Gastroesophageal sphincter (tissue), 4 donors: ENCODE measurements at regions not wholly inside any gene's neighbourhood (a gene's known extent, or its start where the extent isn't known, plus 50 kb on each side); places are given as distances from the start of the nearest gene placed in this dataset.

Experiments
- ATAC-seq: fragments of 150-250 bp; one replicate; pipeline ENCODE4 v1.9.1; 2016; ENCODE audit warnings: mild to moderate bottlenecking, moderate library complexity
- H3K27ac ChIP-seq, 4 donors: fragments of 200-600 bp; sonication (generic) in 3 of 4; 1 replicate in 3 of 4; 2 replicates in 1 of 4; pipeline ENCODE4 v1.5.1; 2016 to 2019
- H3K27me3 ChIP-seq: fragments of 200-600 bp; sonication (generic); one replicate; pipeline ENCODE4 v1.5.1; 2019
- H3K36me3 ChIP-seq, 2 donors: fragments of 200-600 bp; sonication (generic); one replicate each; pipeline ENCODE4 v1.5.1; 2019; ENCODE audit warnings: control low read depth in 1 of 2
- H3K4me1 ChIP-seq, 3 donors: fragments of 200-600 bp; sonication (generic); 1 replicate in 2 of 3; 2 replicates in 1 of 3; pipeline ENCODE4 v1.5.1; 2016 to 2019; ENCODE audit warnings: control low read depth in 2 of 3
- H3K4me3 ChIP-seq, 2 donors: fragments of 200-600 bp; sonication (generic); one replicate each; pipeline ENCODE4 v1.5.1; 2019; ENCODE audit warnings: mild to moderate bottlenecking in 1 of 2, moderate library complexity in 1 of 2
- H3K9me3 ChIP-seq, 3 donors: fragments of 200-600 bp; sonication (generic); one replicate each; pipeline ENCODE4 v1.5.1; 2017 to 2019; ENCODE audit warnings: control low read depth in 2 of 3
- EP300 ChIP-seq: sonication (generic); formaldehyde crosslinking; IDR thresholded peaks from one replicate; pipeline ENCODE4 v1.6.1; 2017; ENCODE audit warnings: antibody characterized with exemption, mild to moderate bottlenecking
- POLR2A ChIP-seq, 2 donors: fragments of 450-650 bp; IDR thresholded peaks; one replicate each; pipeline ENCODE4 v1.6.1; 2017; ENCODE audit warnings: antibody characterized with exemption in 2 of 2, mild to moderate bottlenecking in 2 of 2, moderate library complexity in 1 of 2
- POLR2AphosphoS5 ChIP-seq: sonication (generic); formaldehyde crosslinking; IDR thresholded peaks from one replicate; pipeline ENCODE4 v1.6.1; 2017; ENCODE audit warnings: antibody characterized with exemption
- WGBS, 2 donors: methylation state at CpG; one replicate each; pipeline ENCODE4 v1.1.5; 2018; ENCODE audit warnings: low coverage in 1 of 2; 5-methylcytosine and 5-hydroxymethylcytosine counted together
- TF ChIP-seq, protein P1 (sequence below), 4 experiments: fragments of 200-600 bp in 2 of 4; fragments of 450-650 bp in 2 of 4; sonication (generic) in 1 of 4; IDR thresholded peaks; one replicate each; pipeline ENCODE4 v1.5.1; 2017 to 2019; ENCODE audit warnings: antibody characterized with exemption in 4 of 4, mild to moderate bottlenecking in 2 of 4, moderate library complexity in 2 of 4

GRCh38 chr9:7265181-7265580 is 507.4 kb downstream of the KDM4C start:
- Histone ChIP-seq H3K4me1 (no peaks in the 10 kb centered on the region), H3K27ac (no peak overlapping the region), H3K27me3 (no peaks in the 10 kb centered on the region), H3K9me3 (no peaks in the 10 kb centered on the region), H3K36me3 (no peaks in the 10 kb centered on the region), H3K4me3 (no peak overlapping the region)
- no peak for ATAC-seq
- TF ChIP-seq POLR2A (IDR thresholded peaks at IDR 0.05): no peak
- TF ChIP-seq EP300: no peak
- TF ChIP-seq, protein P1, sequence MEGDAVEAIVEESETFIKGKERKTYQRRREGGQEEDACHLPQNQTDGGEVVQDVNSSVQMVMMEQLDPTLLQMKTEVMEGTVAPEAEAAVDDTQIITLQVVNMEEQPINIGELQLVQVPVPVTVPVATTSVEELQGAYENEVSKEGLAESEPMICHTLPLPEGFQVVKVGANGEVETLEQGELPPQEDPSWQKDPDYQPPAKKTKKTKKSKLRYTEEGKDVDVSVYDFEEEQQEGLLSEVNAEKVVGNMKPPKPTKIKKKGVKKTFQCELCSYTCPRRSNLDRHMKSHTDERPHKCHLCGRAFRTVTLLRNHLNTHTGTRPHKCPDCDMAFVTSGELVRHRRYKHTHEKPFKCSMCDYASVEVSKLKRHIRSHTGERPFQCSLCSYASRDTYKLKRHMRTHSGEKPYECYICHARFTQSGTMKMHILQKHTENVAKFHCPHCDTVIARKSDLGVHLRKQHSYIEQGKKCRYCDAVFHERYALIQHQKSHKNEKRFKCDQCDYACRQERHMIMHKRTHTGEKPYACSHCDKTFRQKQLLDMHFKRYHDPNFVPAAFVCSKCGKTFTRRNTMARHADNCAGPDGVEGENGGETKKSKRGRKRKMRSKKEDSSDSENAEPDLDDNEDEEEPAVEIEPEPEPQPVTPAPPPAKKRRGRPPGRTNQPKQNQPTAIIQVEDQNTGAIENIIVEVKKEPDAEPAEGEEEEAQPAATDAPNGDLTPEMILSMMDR (IDR thresholded peaks at IDR 0.05): no peak
- no peak for TF ChIP-seq POLR2AphosphoS5

- no peaks in the 10 kb centered on the region for H3K36me3 ChIP-seq
- no peak overlapping the region for H3K27ac ChIP-seq
- WGBS, 2 donors: 54 to 79% methylated on average over 4 to 6 of the region's 6 CpGs
- no peaks in the 10 kb centered on the region for H3K27me3 ChIP-seq
- no peaks in the 10 kb centered on the region for H3K4me1 ChIP-seq
- ATAC-seq: no peak
- H3K4me3 ChIP-seq: no peak overlapping the region
- TF ChIP-seq EP300 (no peak), POLR2A (IDR thresholded peaks at IDR 0.05) (no peak), POLR2AphosphoS5 (no peak)
- TF ChIP-seq, protein P1 (IDR thresholded peaks at IDR 0.05): no peak
- no peaks in the 10 kb centered on the region for H3K9me3 ChIP-seq
These were observed 501.9 kb downstream of the KDM4C start for GRCh38 chr9:7259544-7260241.

GRCh38 chr9:7258688-7259396 is 501.1 kb downstream of the KDM4C start:
- H3K36me3 ChIP-seq: no peaks in the 10 kb centered on the region
- H3K4me3 ChIP-seq: no peak overlapping the region
- no peaks in the 10 kb centered on the region for H3K9me3 ChIP-seq
- no peaks in the 10 kb centered on the region for H3K4me1 ChIP-seq
- H3K27ac ChIP-seq: no peak overlapping the region
- 50 to 85% methylated on average over 2 to 3 of the region's 3 CpGs for WGBS, 2 donors
- ATAC-seq: no peak
- TF ChIP-seq POLR2A (IDR thresholded peaks at IDR 0.05): no peak
- no peak for TF ChIP-seq EP300
- TF ChIP-seq, protein P1 (IDR thresholded peaks at IDR 0.05): no peak
- no peak for TF ChIP-seq POLR2AphosphoS5
- no peaks in the 10 kb centered on the region for H3K27me3 ChIP-seq

GRCh38 chr9:7246917-7247522 is 489.2 kb downstream of the KDM4C start:
- TF ChIP-seq EP300: no peak
- TF ChIP-seq POLR2AphosphoS5: no peak
- TF ChIP-seq POLR2A (IDR thresholded peaks at IDR 0.05): no peak
- TF ChIP-seq, protein P1 (IDR thresholded peaks at IDR 0.05): no peak
- no peak for ATAC-seq
- no peaks in the 10 kb centered on the region for H3K27me3 ChIP-seq
- no peak overlapping the region for H3K27ac ChIP-seq
- no peaks in the 10 kb centered on the region for H3K36me3 ChIP-seq
- H3K4me3 ChIP-seq: no peak overlapping the region
- H3K9me3 ChIP-seq: no peaks in the 10 kb centered on the region
- no peaks in the 10 kb centered on the region for H3K4me1 ChIP-seq
- 77 to 94% methylated on average over 2 to 3 of the region's 3 CpGs for WGBS, 2 donors
